ENCODE measurements at regions not wholly inside any gene's neighbourhood (a gene's known extent, or its start where the extent isn't known, plus 50 kb on each side); places are given as distances from the start of the nearest gene placed in this dataset.

GRCh38 chr10:44282626-44283300 lies 102.1 kb downstream of the CXCL12 start:
- TF ChIP-seq CTCF (IDR thresholded peaks at IDR 0.05) (no peak), EP300 (IDR thresholded peaks at IDR 0.05) (no peak), POLR2AphosphoS5 (IDR thresholded peaks at IDR 0.05) (no peak), POLR2A (IDR thresholded peaks at IDR 0.05; ENCODE audit: low read depth) (no peak)
